ENCODE measurements at regions not wholly inside any gene's neighbourhood (a gene's known extent, or its start where the extent isn't known, plus 50 kb on each side); places are given as distances from the start of the nearest gene placed in this dataset.
"Not testable (repeated sequence)": the region's sequence is repeated elsewhere in the genome, so short reads cannot be mapped to it uniquely, and the experiment has no call there.

DNA sequence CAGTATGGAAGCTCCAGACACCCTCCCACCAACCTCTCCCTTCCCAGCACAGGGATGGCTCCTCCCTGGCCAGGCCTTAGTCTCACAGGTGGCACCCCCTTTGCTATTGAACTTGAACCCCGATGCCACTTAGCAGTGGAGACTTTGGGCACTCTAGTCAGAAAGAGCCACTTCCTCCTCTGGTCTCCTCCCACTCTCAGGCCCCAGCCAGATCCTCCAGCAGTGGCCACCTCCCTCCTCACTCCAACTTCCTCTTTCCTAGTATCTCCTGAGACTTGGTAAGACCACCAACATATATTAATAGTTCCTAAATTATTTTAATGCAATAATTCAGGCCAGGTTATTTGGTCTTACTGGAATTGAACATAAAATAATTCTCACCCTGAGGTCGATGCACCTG is 437.2 kb upstream of the ID2 start:
- no peak for TF ChIP-seq CTCF (conservative IDR thresholded peaks at IDR 0.05; ENCODE audit: control insufficient read depth, insufficient read depth, low read depth, low read length)
- no peak for DNase-seq (ENCODE audit: low read depth)
- H3K4me3 ChIP-seq (ENCODE audit: control insufficient read depth, low read depth, low read length): no peak overlapping the region

DNA sequence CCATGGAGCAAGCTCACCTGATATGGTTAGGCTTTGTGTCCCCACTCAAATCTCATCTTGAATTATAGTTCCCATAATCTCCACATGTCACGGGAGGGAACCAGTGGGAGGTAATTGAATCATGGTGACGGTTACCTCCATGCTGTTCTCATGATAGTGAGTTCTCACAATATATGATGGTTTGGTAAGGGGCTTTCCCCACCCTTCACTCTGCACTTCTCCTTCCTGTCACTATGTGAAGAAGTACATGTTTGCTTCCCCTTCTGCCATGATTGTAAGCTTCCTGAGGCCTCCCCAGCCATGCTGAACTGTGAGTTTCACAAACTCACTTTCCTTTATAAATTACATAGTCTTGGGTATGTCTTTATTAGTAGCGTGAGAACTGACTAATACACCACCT is 435.7 kb upstream of the ID2 start:
- DNase-seq (ENCODE audit: low read depth): no peak
- no peak overlapping the region for H3K4me3 ChIP-seq (ENCODE audit: control insufficient read depth, low read depth, low read length)
- no peak for TF ChIP-seq CTCF (conservative IDR thresholded peaks at IDR 0.05; ENCODE audit: control insufficient read depth, insufficient read depth, low read depth, low read length)

DNA sequence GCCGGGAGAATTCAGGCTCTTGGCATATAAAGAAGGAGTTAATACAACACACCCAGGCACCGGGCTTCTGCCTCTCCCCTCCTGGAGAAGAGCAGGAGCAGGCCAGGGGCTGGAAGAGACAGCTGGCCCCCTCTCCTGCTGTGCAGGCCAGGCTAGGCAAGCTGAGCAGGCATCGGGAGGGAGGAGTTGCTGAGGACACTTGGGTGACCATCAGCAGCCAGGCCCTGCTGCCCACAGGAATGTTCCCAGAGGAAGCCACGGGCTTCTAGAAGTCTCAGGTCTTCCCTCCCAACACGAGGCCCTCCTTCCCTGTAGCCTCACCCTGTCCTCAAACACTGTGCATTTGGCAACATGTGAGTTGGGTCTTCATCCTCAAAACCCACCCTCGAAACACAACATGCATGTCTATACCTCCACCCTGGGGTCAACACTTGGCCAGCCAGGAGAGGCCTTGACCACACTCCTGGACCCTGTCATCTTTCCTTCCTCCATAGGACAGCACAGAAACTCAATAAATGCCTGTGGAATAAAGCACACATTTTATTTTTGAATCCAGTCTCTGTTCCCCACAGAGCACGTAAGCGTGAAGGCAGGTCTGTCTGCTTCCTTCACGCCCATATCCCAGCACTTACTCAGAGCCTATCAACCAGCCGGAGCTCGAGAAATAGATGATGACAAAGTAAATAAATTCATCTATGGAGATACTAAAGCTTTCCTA is 433.8 kb upstream of the ID2 start:
- H3K4me3 ChIP-seq (ENCODE audit: control insufficient read depth, low read depth, low read length): no peak overlapping the region
- TF ChIP-seq CTCF (conservative IDR thresholded peaks at IDR 0.05; ENCODE audit: control insufficient read depth, insufficient read depth, low read depth, low read length): no peak
- peak; percentile 43 for DNase-seq (ENCODE audit: low read depth)

DNA sequence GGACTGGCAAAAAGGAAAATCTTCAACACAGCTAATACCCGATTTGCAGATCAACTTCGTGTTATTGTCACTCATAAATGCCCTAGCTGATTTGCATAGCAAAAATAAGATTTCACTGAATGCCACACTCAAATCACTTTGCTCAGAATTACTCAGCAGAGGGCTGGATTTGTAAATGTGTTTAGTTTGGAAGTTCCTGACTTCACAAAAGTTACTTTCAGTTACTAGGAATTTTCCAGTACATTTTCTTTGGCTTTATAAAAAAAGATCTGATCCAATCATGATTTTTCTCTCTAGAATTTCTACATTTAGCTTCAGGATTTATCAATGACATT is 433.3 kb upstream of the ID2 start:
- H3K4me3 ChIP-seq (ENCODE audit: control insufficient read depth, low read depth, low read length): no peak overlapping the region
- TF ChIP-seq CTCF (conservative IDR thresholded peaks at IDR 0.05; ENCODE audit: control insufficient read depth, insufficient read depth, low read depth, low read length): no peak
- DNase-seq (ENCODE audit: low read depth): peak; percentile 36

DNA sequence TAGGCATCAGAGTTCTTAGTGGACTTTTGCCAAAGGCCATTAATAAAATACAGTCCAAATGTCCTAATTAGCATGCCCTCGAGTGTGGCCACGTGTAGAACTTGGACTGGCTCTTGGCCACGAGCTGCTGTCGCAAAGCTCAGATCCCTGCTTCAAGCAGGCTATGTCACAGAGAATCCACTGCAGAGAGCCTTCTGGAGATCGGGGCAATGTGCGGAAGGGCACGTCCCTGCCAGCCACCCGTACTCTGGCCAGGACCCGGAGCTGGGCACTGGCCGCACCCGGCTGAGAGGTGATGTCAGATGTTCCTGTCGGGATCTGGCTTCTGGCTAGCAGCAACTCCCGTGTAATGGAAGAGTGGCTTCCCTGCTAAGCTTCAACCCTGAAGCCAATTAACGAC is 432.7 kb upstream of the ID2 start:
- DNase-seq (ENCODE audit: low read depth): no peak
- no peak for TF ChIP-seq CTCF (conservative IDR thresholded peaks at IDR 0.05; ENCODE audit: control insufficient read depth, insufficient read depth, low read depth, low read length)
- H3K4me3 ChIP-seq (ENCODE audit: control insufficient read depth, low read depth, low read length): no peak overlapping the region

DNA sequence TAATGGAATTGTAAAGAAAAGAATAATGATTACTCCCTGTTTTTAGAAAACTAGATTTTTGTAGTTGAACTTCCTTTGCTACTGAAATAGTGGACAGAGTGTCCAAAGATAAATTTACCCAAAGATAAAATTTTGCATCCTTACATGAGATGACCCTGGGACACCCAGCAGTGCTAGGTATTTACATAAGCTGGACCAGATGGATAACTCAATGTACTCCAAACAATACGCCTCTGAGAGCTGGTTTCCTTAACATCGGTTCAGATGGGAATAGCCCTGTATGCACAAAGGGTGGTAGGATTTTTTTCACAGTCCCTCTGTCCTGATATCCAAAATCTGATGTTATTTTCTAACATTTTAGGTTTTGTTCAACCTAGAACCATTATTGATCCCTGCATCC is 432.1 kb upstream of the ID2 start:
- no peak for DNase-seq (ENCODE audit: low read depth)
- TF ChIP-seq CTCF (conservative IDR thresholded peaks at IDR 0.05; ENCODE audit: control insufficient read depth, insufficient read depth, low read depth, low read length): no peak
- no peak overlapping the region for H3K4me3 ChIP-seq (ENCODE audit: control insufficient read depth, low read depth, low read length)

- H3K4me3 ChIP-seq (ENCODE audit: control insufficient read depth, low read depth, low read length): not testable (repeated sequence)
These were observed 431.6 kb upstream of the ID2 start for GRCh38 chr2:8250290-8250689.

More at GRCh38 chr2:8250290-8250689, 431.6 kb upstream of the ID2 start:
- DNase-seq (ENCODE audit: low read depth): not testable (repeated sequence)

Measured in fibroblast of mammary gland (primary cell).